GM12872 (cell line): ENCODE measurements at regions not wholly inside any gene's neighbourhood (a gene's known extent, or its start where the extent isn't known, plus 50 kb on each side); places are given as distances from the start of the nearest gene placed in this dataset.

Experiments
- CTCF ChIP-seq: IDR thresholded peaks from 3 replicates; pipeline ENCODE4 v1.5.1; 2011; ENCODE audit warnings: low read depth, mild to moderate bottlenecking, low read length, moderate library complexity; ENCODE audit not compliant: insufficient read depth

- no peak for TF ChIP-seq CTCF
These were observed 78.2 kb upstream of the SMIM23 start for GRCh38 chr5:171707442-171707792.

DNA sequence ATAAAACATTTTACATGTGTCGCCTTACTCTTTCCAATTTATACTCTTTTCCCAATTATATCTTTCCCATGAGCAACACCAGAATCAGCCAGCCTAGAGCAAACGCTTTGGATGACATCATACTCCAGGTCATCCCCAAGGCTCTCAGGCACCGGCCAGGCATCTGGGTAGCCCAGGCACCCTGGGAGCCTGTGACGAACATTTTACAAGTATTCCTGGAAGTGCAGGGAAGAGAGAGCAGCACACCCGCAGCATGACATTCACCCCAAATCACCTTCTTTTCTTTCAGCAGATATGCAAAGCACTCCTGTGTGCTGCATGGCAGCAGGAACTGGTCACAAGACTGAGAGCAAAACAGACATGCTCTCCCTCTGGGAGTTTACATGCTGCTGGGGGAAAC is 75.7 kb upstream of the SMIM23 start:
- no peak for TF ChIP-seq CTCF

GRCh38 chr5:171710451-171711024 is 75.1 kb upstream of the SMIM23 start:
- TF ChIP-seq CTCF, result no peak

DNA sequence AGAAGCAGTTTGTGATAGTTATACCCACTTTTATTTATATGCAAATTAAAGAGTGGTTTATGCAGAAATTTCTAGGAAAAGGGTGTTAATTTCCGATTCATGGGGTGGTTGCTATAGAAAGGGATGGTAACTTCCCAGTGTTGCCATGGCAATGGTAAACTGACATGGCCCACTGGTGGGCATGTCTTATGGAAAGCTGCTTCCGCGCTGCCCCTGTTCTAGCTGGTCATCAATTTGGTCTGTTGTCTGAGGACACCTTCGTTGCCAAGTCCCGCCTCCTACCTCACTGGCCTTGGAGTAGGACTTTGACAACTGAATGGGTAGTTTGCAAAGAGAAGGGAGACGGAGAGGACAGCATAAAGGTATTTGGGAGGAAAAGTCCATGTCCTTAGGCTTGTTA is 74.0 kb upstream of the SMIM23 start:
- no peak for TF ChIP-seq CTCF

GRCh38 chr5:171712616-171713015 is 73.0 kb upstream of the SMIM23 start:
- TF ChIP-seq CTCF, result no peak

DNA sequence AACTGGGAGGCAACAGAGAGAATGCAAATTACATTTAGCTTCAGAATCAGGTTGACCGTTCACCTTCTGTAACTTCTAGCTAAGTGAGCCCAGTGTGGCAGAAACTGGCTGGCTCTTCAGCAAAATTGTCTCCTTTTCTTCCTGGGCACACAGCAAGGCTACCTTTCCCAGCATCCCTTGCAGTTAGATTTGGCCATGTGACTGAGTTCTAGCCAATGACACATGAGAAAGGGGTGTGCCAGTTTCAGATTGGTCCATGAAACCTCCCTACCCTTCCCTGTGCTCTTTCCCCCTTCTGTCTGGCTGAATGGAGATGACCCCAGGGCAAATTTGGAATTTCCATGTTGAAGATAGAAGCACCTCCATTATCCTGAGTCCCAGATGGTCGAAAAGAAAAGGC is 72.5 kb upstream of the SMIM23 start:
- TF ChIP-seq CTCF, result no peak

DNA sequence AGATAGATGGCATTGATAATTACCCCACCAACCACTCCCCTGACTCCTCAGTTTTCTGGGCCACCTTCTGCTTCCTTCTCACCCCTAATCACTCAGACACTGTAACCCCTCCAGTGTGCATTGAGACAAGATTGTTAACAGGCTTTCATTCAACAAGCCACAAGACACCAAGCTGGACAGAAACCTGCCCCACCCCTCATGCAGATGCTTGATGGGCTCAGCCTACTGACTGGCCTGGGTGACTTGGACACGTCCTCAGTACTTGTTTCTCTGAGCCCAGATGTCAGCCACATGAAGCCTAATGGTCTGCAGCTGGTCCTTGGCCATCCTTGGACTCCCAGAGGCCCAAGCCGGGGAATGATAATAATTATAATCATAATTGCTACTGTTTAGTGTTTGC is 71.4 kb upstream of the SMIM23 start:
- no peak for TF ChIP-seq CTCF

DNA sequence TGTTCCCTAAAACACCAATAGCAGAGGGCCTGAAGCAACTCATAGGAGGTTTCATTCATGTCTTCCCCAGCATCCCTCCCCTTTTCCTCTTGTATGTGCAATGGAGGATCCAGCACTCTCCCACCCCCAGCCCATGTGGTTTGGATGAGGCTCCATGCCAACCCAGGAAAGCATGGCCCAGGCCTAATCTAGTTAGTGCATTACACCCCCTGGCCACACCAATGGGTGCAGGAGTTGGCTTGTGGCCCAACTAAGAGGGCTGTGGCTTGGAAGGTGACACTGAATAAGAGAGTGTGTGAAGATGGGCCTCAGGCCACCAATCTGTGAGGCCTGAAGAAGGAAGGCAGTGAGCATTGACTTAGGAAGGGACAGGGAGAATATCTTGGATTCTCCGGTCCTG is 70.8 kb upstream of the SMIM23 start:
- no peak for TF ChIP-seq CTCF
